HL-60 (cell line): ENCODE measurements at regions not wholly inside any gene's neighbourhood (a gene's known extent, or its start where the extent isn't known, plus 50 kb on each side); places are given as distances from the start of the nearest gene placed in this dataset.

ENCODE experiments used
- DNase-seq, 2 experiments: peaks; one replicate each; pipeline ENCODE4 v3.0.0-alpha.2; 2010 to 2020; ENCODE audit warnings: low read depth in 1 of 2, low spot score in 1 of 2
- H3K27ac ChIP-seq: fragments of 250-450 bp; sonication (Bioruptor Pico); replicated peaks from 2 replicates; pipeline ENCODE4 v1.5.1; 2020; ENCODE audit warnings: mild to moderate bottlenecking, moderate library complexity
- H3K27me3 ChIP-seq: fragments of 250-450 bp; sonication (Bioruptor Pico); 2 replicates; pipeline ENCODE4 v1.5.1; 2021; ENCODE audit warnings: mild to moderate bottlenecking, moderate library complexity; ENCODE audit not compliant: insufficient read depth, poor library complexity, severe bottlenecking
- H3K4me3 ChIP-seq: replicated peaks from 2 replicates; pipeline ENCODE4 v1.5.1; 2011; ENCODE audit warnings: mild to moderate bottlenecking, control low read depth, low read length; ENCODE audit not compliant: insufficient read depth
- GABPA ChIP-seq: IDR thresholded peaks from 2 replicates; pipeline ENCODE4 v1.6.1; 2012; ENCODE audit warnings: low read depth
- POLR2AphosphoS5 ChIP-seq: IDR thresholded peaks from 2 replicates; pipeline ENCODE4 v1.6.1; 2012; ENCODE audit warnings: low read depth
- SPI1 ChIP-seq: IDR thresholded peaks from 2 replicates; pipeline ENCODE4 v1.6.1; 2012; ENCODE audit warnings: low read depth, mild to moderate bottlenecking, borderline replicate concordance
- TF ChIP-seq, protein P1 (sequence below): IDR thresholded peaks from one replicate; pipeline ENCODE4 v1.5.1; 2011; ENCODE audit warnings: low read length, control low read depth, inconsistent platforms; ENCODE audit not compliant: insufficient read depth
- TF ChIP-seq, protein P2 (sequence below): IDR thresholded peaks from 2 replicates; pipeline ENCODE4 v1.6.1; 2012; ENCODE audit warnings: low read depth; ENCODE audit not compliant: insufficient replicate concordance

DNA sequence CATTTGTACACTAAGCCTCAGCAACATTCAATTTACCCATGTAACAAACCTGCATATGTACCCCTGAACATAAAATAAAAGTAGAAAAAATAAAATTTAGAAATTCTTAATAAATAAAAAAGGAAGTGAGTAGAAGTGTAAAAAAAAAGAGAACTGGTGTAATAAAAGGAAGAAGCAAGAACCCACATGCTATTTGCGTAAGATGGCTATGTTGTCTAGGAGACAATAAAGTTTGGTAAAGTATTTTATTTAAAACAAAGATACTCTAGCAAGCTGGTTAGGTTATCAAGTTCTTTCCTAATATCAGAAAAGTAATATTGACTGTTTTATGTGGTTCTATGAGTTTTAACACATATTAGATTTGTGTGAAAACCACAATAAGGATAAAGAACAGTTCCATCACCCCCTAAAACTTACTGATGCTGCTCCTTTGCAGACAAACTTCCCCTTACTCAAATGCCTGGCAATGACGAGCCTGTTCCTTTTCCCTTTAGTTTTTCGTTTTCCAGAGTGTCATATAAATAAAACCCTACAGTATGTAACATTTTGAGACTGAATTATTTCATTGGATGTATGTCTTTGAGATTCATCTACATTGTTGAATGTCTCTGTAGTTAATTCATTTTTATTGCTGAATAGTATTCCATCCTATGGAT lies 98.9 kb downstream of the TNFSF13B start:
- DNase-seq = peak; percentile 59 to 60
- H3K27ac ChIP-seq = peak overlapping the region; percentile 88
- H3K27me3 ChIP-seq = no peaks in the 10 kb centered on the region
- TF ChIP-seq SPI1 (peak; percentile 93), GABPA (no peak)
- TF ChIP-seq, protein P1, sequence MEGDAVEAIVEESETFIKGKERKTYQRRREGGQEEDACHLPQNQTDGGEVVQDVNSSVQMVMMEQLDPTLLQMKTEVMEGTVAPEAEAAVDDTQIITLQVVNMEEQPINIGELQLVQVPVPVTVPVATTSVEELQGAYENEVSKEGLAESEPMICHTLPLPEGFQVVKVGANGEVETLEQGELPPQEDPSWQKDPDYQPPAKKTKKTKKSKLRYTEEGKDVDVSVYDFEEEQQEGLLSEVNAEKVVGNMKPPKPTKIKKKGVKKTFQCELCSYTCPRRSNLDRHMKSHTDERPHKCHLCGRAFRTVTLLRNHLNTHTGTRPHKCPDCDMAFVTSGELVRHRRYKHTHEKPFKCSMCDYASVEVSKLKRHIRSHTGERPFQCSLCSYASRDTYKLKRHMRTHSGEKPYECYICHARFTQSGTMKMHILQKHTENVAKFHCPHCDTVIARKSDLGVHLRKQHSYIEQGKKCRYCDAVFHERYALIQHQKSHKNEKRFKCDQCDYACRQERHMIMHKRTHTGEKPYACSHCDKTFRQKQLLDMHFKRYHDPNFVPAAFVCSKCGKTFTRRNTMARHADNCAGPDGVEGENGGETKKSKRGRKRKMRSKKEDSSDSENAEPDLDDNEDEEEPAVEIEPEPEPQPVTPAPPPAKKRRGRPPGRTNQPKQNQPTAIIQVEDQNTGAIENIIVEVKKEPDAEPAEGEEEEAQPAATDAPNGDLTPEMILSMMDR = no peak
- TF ChIP-seq, protein P2, sequence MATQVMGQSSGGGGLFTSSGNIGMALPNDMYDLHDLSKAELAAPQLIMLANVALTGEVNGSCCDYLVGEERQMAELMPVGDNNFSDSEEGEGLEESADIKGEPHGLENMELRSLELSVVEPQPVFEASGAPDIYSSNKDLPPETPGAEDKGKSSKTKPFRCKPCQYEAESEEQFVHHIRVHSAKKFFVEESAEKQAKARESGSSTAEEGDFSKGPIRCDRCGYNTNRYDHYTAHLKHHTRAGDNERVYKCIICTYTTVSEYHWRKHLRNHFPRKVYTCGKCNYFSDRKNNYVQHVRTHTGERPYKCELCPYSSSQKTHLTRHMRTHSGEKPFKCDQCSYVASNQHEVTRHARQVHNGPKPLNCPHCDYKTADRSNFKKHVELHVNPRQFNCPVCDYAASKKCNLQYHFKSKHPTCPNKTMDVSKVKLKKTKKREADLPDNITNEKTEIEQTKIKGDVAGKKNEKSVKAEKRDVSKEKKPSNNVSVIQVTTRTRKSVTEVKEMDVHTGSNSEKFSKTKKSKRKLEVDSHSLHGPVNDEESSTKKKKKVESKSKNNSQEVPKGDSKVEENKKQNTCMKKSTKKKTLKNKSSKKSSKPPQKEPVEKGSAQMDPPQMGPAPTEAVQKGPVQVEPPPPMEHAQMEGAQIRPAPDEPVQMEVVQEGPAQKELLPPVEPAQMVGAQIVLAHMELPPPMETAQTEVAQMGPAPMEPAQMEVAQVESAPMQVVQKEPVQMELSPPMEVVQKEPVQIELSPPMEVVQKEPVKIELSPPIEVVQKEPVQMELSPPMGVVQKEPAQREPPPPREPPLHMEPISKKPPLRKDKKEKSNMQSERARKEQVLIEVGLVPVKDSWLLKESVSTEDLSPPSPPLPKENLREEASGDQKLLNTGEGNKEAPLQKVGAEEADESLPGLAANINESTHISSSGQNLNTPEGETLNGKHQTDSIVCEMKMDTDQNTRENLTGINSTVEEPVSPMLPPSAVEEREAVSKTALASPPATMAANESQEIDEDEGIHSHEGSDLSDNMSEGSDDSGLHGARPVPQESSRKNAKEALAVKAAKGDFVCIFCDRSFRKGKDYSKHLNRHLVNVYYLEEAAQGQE = no peak
- H3K4me3 ChIP-seq = no peak overlapping the region

DNA sequence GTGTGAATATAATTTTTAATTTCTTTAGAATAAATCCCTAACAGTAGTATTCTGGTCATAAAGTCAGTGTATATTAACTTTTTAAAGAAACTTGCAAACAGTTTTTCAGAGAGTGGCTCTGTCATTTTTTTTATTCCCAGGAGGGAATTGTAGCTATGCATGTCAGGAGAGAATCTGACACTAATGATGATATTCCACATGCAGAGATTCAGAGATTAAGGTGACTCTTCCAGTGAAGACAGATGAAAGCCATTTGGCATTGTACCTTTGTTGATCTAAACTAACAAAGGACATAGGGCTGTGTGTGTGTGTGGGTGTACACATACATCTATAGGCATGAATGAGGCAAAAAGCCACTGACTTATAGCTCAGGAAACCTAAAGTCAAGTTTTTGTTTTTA lies 99.9 kb downstream of the TNFSF13B start:
- Histone ChIP-seq H3K4me3 (no peak overlapping the region), H3K27ac (peak overlapping the region; percentile 88), H3K27me3 (no peaks in the 10 kb centered on the region)
- TF ChIP-seq GABPA (no peak), POLR2AphosphoS5 (no peak), SPI1 (no peak)
- TF ChIP-seq, protein P2 = no peak
- TF ChIP-seq, protein P1 = no peak
- no peak for DNase-seq

DNA sequence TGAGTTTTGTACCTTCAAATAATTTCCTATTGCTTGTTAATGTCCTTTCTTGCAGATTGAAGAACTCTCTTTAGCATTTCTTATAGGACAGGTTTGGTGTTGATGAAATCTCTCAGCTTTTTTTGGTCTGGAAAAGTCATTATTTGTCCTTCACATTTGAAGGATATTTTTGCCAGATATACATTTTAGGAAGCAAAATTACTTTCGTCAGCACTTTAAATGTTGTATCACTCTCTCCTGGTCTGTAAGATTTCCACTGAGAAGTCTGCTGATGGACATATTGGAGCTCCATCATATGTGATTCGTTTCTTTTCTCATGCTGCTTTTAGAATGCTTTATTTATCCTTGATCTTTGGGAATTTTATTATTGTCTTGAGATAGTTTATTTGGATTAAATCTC lies 105.5 kb downstream of the TNFSF13B start:
- no peak for DNase-seq
- Histone ChIP-seq H3K27me3 (no peaks in the 10 kb centered on the region), H3K4me3 (no peak overlapping the region), H3K27ac (no peak overlapping the region)
- no peak for TF ChIP-seq GABPA
- TF ChIP-seq SPI1 = no peak
- TF ChIP-seq POLR2AphosphoS5 = no peak
- TF ChIP-seq, protein P2 = no peak
- TF ChIP-seq, protein P1 = no peak
